Esophagus squamous epithelium (tissue), 4 donors: ENCODE measurements at regions not wholly inside any gene's neighbourhood (a gene's known extent, or its start where the extent isn't known, plus 50 kb on each side); places are given as distances from the start of the nearest gene placed in this dataset.

Experiments
- CTCF ChIP-seq, 6 experiments: fragments of 450-650 bp in 4 of 6; fragments of 200-600 bp in 2 of 6; sonication (generic) in 2 of 6; IDR thresholded peaks; one replicate each; pipeline ENCODE4 v1.5.1; 2016 to 2019; ENCODE audit warnings: antibody characterized with exemption in 6 of 6, mild to moderate bottlenecking in 4 of 6, moderate library complexity in 4 of 6
- POLR2A ChIP-seq, 4 donors: fragments of 450-650 bp; IDR thresholded peaks; one replicate each; pipeline ENCODE4 v1.6.1; 2017; ENCODE audit warnings: antibody characterized with exemption in 4 of 4, mild to moderate bottlenecking in 4 of 4, moderate library complexity in 3 of 4

DNA sequence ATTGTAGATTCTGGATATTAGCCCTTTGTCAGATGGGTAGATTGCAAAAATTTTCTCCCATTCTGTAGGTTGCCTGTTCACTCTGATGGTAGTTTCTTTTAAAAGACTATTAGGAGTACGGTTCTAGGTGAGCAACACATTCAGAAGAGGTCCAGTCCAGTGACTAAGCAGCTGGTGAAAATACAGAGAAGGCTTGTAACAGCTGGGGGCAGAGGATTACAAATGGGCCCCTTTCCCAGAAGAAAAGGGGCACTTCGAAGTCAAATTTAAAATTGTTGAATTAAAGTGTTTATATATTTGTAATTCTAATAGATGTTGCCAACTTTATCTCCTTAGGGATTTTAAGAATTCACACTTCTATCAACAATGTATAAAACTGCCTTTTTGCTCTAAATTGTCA is 720.5 kb downstream of the TLE4 start:
- no peak for TF ChIP-seq CTCF (IDR thresholded peaks at IDR 0.05)
- TF ChIP-seq POLR2A (IDR thresholded peaks at IDR 0.05), result no peak
